Fibroblast of skin of left biceps (primary cell): ENCODE measurements at regions not wholly inside any gene's neighbourhood (a gene's known extent, or its start where the extent isn't known, plus 50 kb on each side); places are given as distances from the start of the nearest gene placed in this dataset.
A peak's percentile ranks its signal among the peaks of the same experiment; 100 is the strongest.
"Not testable (repeated sequence)": the region's sequence is repeated elsewhere in the genome, so short reads cannot be mapped to it uniquely, and the experiment has no call there.

Experiments
- DNase-seq, 2 experiments: peaks; one replicate each; pipeline ENCODE4 v3.0.0-alpha.2; 2013; ENCODE audit warnings: low read depth in 2 of 2

GRCh38 chr12:86421333-86421732 lies 165.1 kb upstream of the MGAT4C start:
- DNase-seq = no peak

- no peak for DNase-seq
Measured at GRCh38 chr12:86414201-86414600, 158.0 kb upstream of the MGAT4C start.

- no peak for DNase-seq
Measured at GRCh38 chr12:86411710-86412109, 155.5 kb upstream of the MGAT4C start.

DNA sequence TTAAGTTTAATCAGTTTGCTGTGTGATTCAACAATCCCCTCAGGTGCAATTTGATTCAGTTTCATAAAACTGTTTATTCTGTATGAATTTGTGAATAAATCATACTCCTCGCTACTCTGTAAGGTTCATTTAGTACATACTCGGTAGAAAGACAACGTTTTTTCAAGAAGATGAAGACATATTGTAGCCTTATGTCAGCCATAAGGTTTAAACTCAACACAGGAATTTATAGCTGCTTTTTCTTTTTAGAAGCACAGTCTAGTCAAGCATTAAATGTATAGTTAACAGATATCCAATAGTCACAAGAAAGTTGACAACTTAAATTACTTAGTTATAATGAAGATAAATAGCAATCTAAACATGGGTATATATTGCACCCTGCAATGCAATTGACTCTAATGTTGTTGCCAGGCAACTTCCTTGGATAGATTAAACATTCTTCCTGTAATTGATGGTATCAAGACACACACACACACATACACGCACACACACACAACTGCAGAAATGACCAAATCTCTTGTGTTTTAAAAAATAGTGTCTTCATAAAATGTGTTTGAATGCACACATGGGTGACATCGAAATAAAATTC lies 151.5 kb upstream of the MGAT4C start:
- DNase-seq = no peak

DNA sequence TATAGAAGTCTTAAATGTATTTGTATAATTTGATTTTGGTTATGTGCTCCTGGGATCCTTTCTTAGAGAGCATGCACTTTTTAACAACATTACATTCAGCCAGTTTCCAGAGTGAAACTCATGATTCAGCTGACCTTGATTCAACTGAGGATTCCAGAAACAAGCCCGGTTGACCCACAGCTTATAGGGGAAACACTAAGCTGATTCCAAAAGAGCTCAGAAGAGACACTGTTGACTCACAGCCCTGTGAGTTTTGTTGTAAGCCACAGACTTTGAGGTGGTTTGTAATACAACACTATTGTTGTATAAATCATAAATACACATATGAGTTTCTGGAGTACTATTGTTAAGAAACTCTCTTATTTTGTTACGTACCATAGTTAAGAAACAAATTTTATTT lies 133.8 kb upstream of the MGAT4C start:
- DNase-seq = peak; percentile 1 to 4

GRCh38 chr12:86387591-86388145 lies 131.5 kb upstream of the MGAT4C start:
- no peak for DNase-seq

DNA sequence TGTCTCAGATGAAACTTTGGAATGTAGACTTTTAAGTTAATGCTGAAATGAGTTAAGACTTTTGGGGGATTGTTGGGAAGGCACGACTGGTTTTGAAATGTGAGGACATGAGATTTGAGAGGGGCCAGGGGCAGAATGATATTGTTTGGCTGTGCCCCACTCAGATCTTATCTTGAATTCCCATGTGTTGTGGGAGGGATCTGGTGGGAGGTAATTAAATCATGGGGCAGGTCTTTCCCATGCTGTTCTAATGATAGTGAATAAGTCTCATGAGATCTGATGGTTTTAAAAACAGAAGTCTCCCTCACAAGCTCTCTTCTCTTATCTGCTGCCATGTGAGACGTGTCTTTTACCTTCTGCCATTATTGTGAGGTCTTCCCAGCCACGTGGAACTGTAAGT lies 127.6 kb upstream of the MGAT4C start:
- DNase-seq = not testable (repeated sequence)

- DNase-seq = no peak
Measured at GRCh38 chr12:86379337-86379736, 123.1 kb upstream of the MGAT4C start.

DNA sequence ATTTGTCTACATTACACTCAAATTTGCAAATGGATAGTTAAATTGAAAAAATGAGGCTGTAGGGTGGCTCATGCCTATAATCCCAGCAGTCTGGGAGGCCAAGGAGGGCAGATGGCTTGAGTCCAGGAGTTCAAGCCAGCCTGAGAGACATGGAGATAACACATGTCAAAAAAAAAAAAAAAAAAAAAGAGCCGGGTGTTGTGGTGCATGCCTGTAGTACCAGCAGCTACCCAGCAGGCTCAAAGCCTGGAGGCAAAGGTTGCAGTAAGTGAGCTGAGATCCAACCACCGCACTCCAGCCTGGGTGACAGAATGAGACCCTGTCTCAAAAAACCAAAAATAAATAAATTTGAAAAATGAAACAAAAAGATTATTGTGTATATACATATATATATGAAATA lies 119.9 kb upstream of the MGAT4C start:
- DNase-seq = no peak

DNA sequence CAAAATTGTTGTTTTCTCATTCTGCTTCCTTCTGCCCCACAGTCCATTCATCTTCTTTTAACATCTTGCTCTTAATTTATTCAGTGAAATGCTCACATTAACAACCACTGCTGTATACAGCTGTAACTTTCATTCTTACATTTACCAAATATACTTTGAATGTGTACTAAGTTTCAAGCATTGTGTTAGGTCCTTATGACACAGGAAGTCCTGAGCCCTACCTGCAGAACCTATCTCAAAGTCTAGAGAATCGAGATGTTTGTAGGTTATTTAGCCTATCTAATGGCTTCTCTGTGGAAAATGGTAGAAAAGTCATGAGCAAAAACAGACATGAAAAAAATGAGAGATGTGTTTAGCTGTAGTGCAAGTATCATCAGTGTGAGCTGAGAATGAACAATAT lies 117.6 kb upstream of the MGAT4C start:
- DNase-seq = no peak

GRCh38 chr12:86367137-86367536 lies 110.9 kb upstream of the MGAT4C start:
- no peak for DNase-seq

- DNase-seq = no peak
Measured at GRCh38 chr12:86349196-86349595, 93.0 kb upstream of the MGAT4C start.

GRCh38 chr12:86333955-86334522 lies 77.8 kb upstream of the MGAT4C start:
- no peak for DNase-seq

DNA sequence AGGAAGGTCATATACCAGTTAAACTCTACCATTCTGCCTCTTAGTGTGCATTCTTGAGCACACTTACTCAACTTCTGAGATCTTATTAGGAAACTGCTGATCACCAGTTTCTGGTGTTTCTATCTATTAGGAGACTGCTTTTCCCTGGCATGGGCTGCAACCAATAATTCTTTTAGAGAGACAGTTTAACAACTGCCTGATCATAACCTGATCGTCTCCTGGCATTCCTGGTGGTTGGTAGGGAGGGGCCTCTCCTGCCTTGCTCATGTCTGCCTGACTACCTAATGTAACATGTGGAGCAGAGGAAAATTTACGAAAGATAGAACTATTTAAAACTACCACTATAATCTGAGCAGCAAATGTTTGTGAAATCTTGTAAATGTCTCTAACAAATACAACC lies 75.3 kb upstream of the MGAT4C start:
- DNase-seq = no peak

- no peak for DNase-seq
Measured at GRCh38 chr12:86331012-86331411, 74.8 kb upstream of the MGAT4C start.

- no peak for DNase-seq
Measured at GRCh38 chr12:86312232-86312631, 56.0 kb upstream of the MGAT4C start.
